ENCODE measurements at regions not wholly inside any gene's neighbourhood (a gene's known extent, or its start where the extent isn't known, plus 50 kb on each side); places are given as distances from the start of the nearest gene placed in this dataset.

- TF ChIP-seq NFYB (CRISPR knock-in tag; conservative IDR thresholded peaks at IDR 0.05; ENCODE audit: low read depth) = no peak
Measured at GRCh38 chr18:8504880-8505435, 104.3 kb upstream of the RAB12 start (continued).

GRCh38 chr18:8506251-8507049 lies 102.8 kb upstream of the RAB12 start:
- no peak overlapping the region for H3K4me3 Mint-ChIP-seq
- DNase-seq (ENCODE audit: low spot score) = no peak
- H3K9me3 Mint-ChIP-seq = no peaks in the 10 kb centered on the region
- ATAC-seq = no peak
- no peaks in the 10 kb centered on the region for H3K36me3 Mint-ChIP-seq
- no peaks in the 10 kb centered on the region for H3K27me3 Mint-ChIP-seq (ENCODE audit: low read depth)
- H3K27ac Mint-ChIP-seq = no peak overlapping the region
- POLR2A ChIA-PET = no interaction called here
- H3K4me1 Mint-ChIP-seq = no peaks in the 10 kb centered on the region
- CTCF ChIA-PET = no interaction called here
- TF ChIP-seq E2F4 (CRISPR knock-in tag; IDR thresholded peaks at IDR 0.05; ENCODE audit: borderline replicate concordance, low read depth) = no peak
- TF ChIP-seq ZNF219 (CRISPR knock-in tag; IDR thresholded peaks at IDR 0.05; ENCODE audit: borderline replicate concordance) = no peak
- no peak for TF ChIP-seq ZNF671 (CRISPR knock-in tag; IDR thresholded peaks at IDR 0.05)
- TF ChIP-seq CBFB (CRISPR knock-in tag; IDR thresholded peaks at IDR 0.05; ENCODE audit: low read depth) = no peak
- TF ChIP-seq AR (CRISPR knock-in tag; IDR thresholded peaks at IDR 0.05) = no peak
- no peak for TF ChIP-seq RORB (CRISPR knock-in tag; IDR thresholded peaks at IDR 0.05)
- TF ChIP-seq FOXP1 (CRISPR knock-in tag; IDR thresholded peaks at IDR 0.05; ENCODE audit: borderline replicate concordance) = no peak
- no peak for TF ChIP-seq MYBL2 (CRISPR knock-in tag; IDR thresholded peaks at IDR 0.05)
- no peak for TF ChIP-seq PRRX2 (CRISPR knock-in tag; IDR thresholded peaks at IDR 0.05)
- no peak for TF ChIP-seq ZSCAN18 (CRISPR knock-in tag; IDR thresholded peaks at IDR 0.05)
- no peak for TF ChIP-seq NR1H2 (CRISPR knock-in tag; IDR thresholded peaks at IDR 0.05)
- TF ChIP-seq JUN (CRISPR knock-in tag; IDR thresholded peaks at IDR 0.05) = no peak
- TF ChIP-seq EMX1 (CRISPR knock-in tag; IDR thresholded peaks at IDR 0.05) = no peak
- no peak for TF ChIP-seq STAT6 (CRISPR knock-in tag; conservative IDR thresholded peaks at IDR 0.05; ENCODE audit: low read depth)
- TF ChIP-seq ZNF281 (CRISPR knock-in tag; IDR thresholded peaks at IDR 0.05) = no peak
- no peak for TF ChIP-seq AFF4 (CRISPR knock-in tag; IDR thresholded peaks at IDR 0.05; ENCODE audit: borderline replicate concordance)
- no peak for TF ChIP-seq MLX (CRISPR knock-in tag; IDR thresholded peaks at IDR 0.05)
- no peak for TF ChIP-seq ESRRA (CRISPR knock-in tag; IDR thresholded peaks at IDR 0.05; ENCODE audit: borderline replicate concordance)
